WERI-Rb-1 (cell line): ENCODE measurements at regions not wholly inside any gene's neighbourhood (a gene's known extent, or its start where the extent isn't known, plus 50 kb on each side); places are given as distances from the start of the nearest gene placed in this dataset.
"Not testable (repeated sequence)": the region's sequence is repeated elsewhere in the genome, so short reads cannot be mapped to it uniquely, and the experiment has no call there.

Experiments used
- DNase-seq: peaks from one replicate; pipeline ENCODE4 v3.0.0-alpha.2; 2020
- H3K27ac ChIP-seq: fragments of 250-450 bp; sonication (Bioruptor Pico); 2 replicates; pipeline ENCODE4 v1.5.1; 2020; ENCODE audit warnings: mild to moderate bottlenecking, moderate library complexity
- H3K27me3 ChIP-seq: fragments of 250-450 bp; sonication (Bioruptor Pico); 2 replicates; pipeline ENCODE4 v1.5.1; 2021; ENCODE audit warnings: mild to moderate bottlenecking, low read depth, moderate library complexity; ENCODE audit not compliant: insufficient read depth, severe bottlenecking
- H3K36me3 ChIP-seq: fragments of 250-450 bp; sonication (Bioruptor Pico); 2 replicates; pipeline ENCODE4 v1.5.1; 2020; ENCODE audit warnings: mild to moderate bottlenecking, moderate library complexity
- H3K4me3 ChIP-seq: 2 replicates; pipeline ENCODE4 v1.5.1; 2011; ENCODE audit warnings: low read depth, mild to moderate bottlenecking, control low read depth, low read length
- H3K9me3 ChIP-seq: fragments of 250-450 bp; sonication (Bioruptor Pico); 2 replicates; pipeline ENCODE4 v1.5.1; 2021; ENCODE audit warnings: mild to moderate bottlenecking, moderate library complexity; ENCODE audit not compliant: severe bottlenecking
- TF ChIP-seq, protein P1 (sequence below): IDR thresholded peaks from 2 replicates; pipeline ENCODE4 v1.5.1; 2011; ENCODE audit warnings: low read depth, mild to moderate bottlenecking, control low read depth, inconsistent platforms, low read length

DNA sequence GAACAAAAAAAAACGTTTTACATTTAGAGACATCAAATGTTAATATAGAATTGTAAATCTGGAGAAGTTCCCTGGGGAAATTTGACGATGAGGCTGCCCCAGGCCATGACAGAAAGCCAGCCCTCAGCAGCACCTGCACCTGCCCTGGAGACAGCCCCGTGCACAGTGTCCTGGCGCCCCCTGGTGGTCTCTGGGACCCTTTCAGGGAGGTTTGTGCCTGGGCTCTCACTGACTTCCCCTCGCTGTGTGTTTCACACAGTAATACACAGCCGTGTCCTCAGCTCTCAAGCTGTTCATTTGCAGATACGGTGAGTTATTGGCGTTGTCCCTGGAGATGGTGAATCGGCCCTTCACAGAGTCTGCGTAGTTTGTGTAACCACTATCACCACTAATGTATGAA lies 385.1 kb downstream of the TP53TG3F start:
- H3K27ac ChIP-seq, H3K4me3 ChIP-seq, H3K36me3 ChIP-seq, H3K27me3 ChIP-seq, H3K9me3 ChIP-seq: not testable (repeated sequence)
- TF ChIP-seq, protein P1, sequence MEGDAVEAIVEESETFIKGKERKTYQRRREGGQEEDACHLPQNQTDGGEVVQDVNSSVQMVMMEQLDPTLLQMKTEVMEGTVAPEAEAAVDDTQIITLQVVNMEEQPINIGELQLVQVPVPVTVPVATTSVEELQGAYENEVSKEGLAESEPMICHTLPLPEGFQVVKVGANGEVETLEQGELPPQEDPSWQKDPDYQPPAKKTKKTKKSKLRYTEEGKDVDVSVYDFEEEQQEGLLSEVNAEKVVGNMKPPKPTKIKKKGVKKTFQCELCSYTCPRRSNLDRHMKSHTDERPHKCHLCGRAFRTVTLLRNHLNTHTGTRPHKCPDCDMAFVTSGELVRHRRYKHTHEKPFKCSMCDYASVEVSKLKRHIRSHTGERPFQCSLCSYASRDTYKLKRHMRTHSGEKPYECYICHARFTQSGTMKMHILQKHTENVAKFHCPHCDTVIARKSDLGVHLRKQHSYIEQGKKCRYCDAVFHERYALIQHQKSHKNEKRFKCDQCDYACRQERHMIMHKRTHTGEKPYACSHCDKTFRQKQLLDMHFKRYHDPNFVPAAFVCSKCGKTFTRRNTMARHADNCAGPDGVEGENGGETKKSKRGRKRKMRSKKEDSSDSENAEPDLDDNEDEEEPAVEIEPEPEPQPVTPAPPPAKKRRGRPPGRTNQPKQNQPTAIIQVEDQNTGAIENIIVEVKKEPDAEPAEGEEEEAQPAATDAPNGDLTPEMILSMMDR: peak; percentile 41
- peak; percentile 45 for DNase-seq
